ENCODE measurements at regions not wholly inside any gene's neighbourhood (a gene's known extent, or its start where the extent isn't known, plus 50 kb on each side); places are given as distances from the start of the nearest gene placed in this dataset.

DNA sequence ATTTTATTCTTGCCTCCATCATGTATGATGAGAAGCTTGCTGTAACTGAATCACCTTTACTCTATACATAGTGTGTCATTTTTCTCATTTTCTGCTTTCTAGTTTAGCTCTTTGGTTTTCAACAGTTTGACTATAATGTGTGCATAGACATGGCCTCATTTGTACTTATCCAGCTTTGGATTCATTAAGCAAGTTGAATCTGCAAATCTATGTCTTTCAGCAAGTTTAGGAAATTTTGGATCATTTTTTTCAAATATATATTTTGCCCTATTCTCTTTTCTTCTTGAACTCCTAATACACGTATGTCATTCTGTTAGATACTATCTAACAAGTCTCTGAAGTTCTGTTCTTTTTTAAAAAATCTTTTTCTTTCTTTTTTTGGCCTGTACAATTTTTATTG is 57.8 kb downstream of the PRLHR start:
- peaks cover 51% of the 10 kb centered on the region for H3K27me3 Mint-ChIP-seq
- no peaks in the 10 kb centered on the region for H3K9me3 Mint-ChIP-seq

DNA sequence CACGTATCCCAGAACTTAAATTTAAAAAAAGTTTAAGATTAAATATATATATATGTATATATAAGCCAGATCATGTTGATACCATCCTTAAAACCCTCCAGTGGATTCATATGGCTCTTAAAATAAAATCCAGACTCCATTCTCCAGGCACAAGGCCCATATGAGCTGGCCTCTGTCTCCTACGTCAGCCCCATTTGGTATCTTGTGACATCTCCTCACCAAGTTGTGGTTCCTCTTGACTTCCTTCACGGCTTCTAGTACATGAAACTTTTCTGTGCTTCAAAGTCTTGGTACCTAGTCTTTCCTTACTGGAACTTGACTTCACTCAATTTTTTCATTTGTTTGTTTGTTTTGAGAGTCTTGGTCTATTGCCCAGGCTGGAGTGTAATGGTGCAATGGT is 61.3 kb downstream of the PRLHR start:
- Mint-ChIP-seq H3K4me3 (no peak overlapping the region), H3K27ac (no peak overlapping the region)
- intact Hi-C loops (cut with micrococcal nuclease): no loop called here

More for the DNA sequence above, 57.8 kb downstream of the PRLHR start:
- Mint-ChIP-seq H3K27ac (no peak overlapping the region), H3K36me3 (ENCODE audit: low read depth) (no peaks in the 10 kb centered on the region), H3K4me1 (ENCODE audit: low read depth) (peaks cover 6% of the 10 kb centered on the region), H3K4me3 (no peak overlapping the region)
- intact Hi-C loops (cut with micrococcal nuclease): no loop called here

DNA sequence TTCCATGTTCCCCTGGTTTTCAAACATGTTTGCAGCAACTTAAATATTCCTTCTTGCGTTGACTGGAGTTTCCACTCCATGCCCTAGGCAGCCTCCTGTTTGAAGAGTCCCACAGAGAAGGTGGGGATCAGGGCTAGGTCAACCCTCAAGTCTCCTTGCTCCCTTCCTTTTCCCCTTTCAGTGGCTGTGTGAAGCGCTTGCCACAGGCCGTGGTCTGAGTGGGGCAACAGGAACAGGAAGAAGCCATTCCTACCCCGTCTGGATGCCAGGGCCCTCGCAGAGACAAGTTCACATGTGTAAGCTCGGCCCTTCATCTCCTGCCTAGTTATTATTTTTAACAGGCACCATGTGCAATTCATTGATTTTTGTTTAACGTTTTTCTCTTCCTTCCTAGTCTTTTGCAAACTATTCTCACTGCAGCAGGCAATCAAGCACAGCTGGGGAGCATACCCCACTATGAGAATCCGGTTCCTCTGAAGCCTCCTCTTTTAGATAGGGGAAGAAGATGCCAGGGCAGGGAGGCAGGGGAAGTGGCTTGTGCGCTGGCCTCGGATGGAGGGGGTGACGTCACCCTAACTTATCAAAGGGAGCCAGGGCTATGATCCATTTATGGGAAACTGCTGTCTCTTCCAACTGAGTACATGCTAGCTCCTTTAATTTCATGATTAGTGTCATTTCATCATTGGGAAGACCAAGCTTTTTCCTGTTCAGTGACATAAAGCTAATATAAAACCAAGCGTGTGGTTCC is 64.2 kb downstream of the PRLHR start:
- Mint-ChIP-seq H3K27me3 (peaks cover 29% of the 10 kb centered on the region), H3K9me3 (no peaks in the 10 kb centered on the region), H3K4me3 (no peak overlapping the region), H3K27ac (no peak overlapping the region), H3K36me3 (ENCODE audit: low read depth) (no peaks in the 10 kb centered on the region), H3K4me1 (ENCODE audit: low read depth) (peaks cover 9% of the 10 kb centered on the region)
- intact Hi-C loops (cut with micrococcal nuclease): no loop called here

More for the DNA sequence above, 61.3 kb downstream of the PRLHR start:
- H3K4me1 Mint-ChIP-seq (ENCODE audit: low read depth): peaks cover 9% of the 10 kb centered on the region
- no peaks in the 10 kb centered on the region for H3K36me3 Mint-ChIP-seq (ENCODE audit: low read depth)
- H3K9me3 Mint-ChIP-seq: no peaks in the 10 kb centered on the region
- peaks cover 30% of the 10 kb centered on the region for H3K27me3 Mint-ChIP-seq

GRCh38 chr10:118528426-118528825 is 67.0 kb downstream of the PRLHR start:
- H3K27me3 Mint-ChIP-seq: peaks cover 40% of the 10 kb centered on the region
- intact Hi-C loops (cut with micrococcal nuclease): no loop called here
- H3K4me3 Mint-ChIP-seq: no peak overlapping the region

GRCh38 chr10:118523775-118524174 is 71.7 kb downstream of the PRLHR start:
- Mint-ChIP-seq H3K36me3 (ENCODE audit: low read depth) (no peaks in the 10 kb centered on the region), H3K27me3 (peaks cover 60% of the 10 kb centered on the region)
- intact Hi-C loops (cut with micrococcal nuclease): no loop called here

More at GRCh38 chr10:118528426-118528825, 67.0 kb downstream of the PRLHR start:
- Mint-ChIP-seq H3K36me3 (ENCODE audit: low read depth) (no peaks in the 10 kb centered on the region), H3K27ac (no peak overlapping the region), H3K9me3 (no peaks in the 10 kb centered on the region), H3K4me1 (ENCODE audit: low read depth) (peaks cover 9% of the 10 kb centered on the region)

GRCh38 chr10:118522791-118523498 is 72.5 kb downstream of the PRLHR start:
- intact Hi-C loops (cut with micrococcal nuclease): no loop called here
- Mint-ChIP-seq H3K9me3 (peaks cover 14% of the 10 kb centered on the region), H3K27me3 (peaks cover 56% of the 10 kb centered on the region), H3K27ac (no peak overlapping the region), H3K4me3 (no peak overlapping the region), H3K36me3 (ENCODE audit: low read depth) (no peaks in the 10 kb centered on the region), H3K4me1 (ENCODE audit: low read depth) (no peaks in the 10 kb centered on the region)

More at GRCh38 chr10:118523775-118524174, 71.7 kb downstream of the PRLHR start:
- Mint-ChIP-seq H3K9me3 (peaks cover 6% of the 10 kb centered on the region), H3K4me3 (no peak overlapping the region), H3K27ac (no peak overlapping the region), H3K4me1 (ENCODE audit: low read depth) (no peaks in the 10 kb centered on the region)

- Mint-ChIP-seq H3K4me3 (no peak overlapping the region), H3K27me3 (peaks cover 45% of the 10 kb centered on the region), H3K27ac (no peak overlapping the region), H3K36me3 (ENCODE audit: low read depth) (no peaks in the 10 kb centered on the region), H3K9me3 (peaks cover 17% of the 10 kb centered on the region), H3K4me1 (ENCODE audit: low read depth) (peaks cover 8% of the 10 kb centered on the region)
- intact Hi-C loops (cut with micrococcal nuclease): no loop called here
Measured at GRCh38 chr10:118521415-118522117, 73.9 kb downstream of the PRLHR start.

- Mint-ChIP-seq H3K4me3 (no peak overlapping the region), H3K9me3 (peaks cover 17% of the 10 kb centered on the region), H3K27ac (no peak overlapping the region), H3K4me1 (ENCODE audit: low read depth) (peaks cover 20% of the 10 kb centered on the region), H3K27me3 (peaks cover 36% of the 10 kb centered on the region), H3K36me3 (ENCODE audit: low read depth) (no peaks in the 10 kb centered on the region)
- intact Hi-C loops (cut with micrococcal nuclease): no loop called here
Measured at GRCh38 chr10:118520116-118520742, 75.2 kb downstream of the PRLHR start.

DNA sequence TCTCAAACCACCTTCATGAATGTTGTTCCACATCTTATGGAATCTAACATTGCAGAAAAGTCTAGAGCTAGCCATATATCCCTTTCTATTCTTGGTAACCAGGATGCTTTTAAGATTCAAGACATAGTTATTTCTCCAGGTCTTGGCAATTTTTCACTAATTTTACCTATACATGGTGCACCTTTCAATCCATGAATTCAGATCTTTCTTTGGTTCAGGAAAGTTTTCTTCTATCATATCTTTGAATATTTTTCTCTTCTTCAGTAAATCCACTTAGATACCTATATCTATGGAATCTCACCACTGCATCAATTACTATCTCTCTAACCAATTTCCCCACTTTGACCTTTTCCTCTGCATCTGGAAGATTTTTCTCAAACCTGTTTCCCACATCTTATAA is 77.4 kb downstream of the PRLHR start:
- Mint-ChIP-seq H3K4me1 (ENCODE audit: low read depth) (peaks cover 20% of the 10 kb centered on the region), H3K9me3 (peaks cover 17% of the 10 kb centered on the region), H3K4me3 (no peak overlapping the region), H3K27me3 (peaks cover 29% of the 10 kb centered on the region), H3K36me3 (ENCODE audit: low read depth) (no peaks in the 10 kb centered on the region), H3K27ac (no peak overlapping the region)
- intact Hi-C loops (cut with micrococcal nuclease): no loop called here

DNA sequence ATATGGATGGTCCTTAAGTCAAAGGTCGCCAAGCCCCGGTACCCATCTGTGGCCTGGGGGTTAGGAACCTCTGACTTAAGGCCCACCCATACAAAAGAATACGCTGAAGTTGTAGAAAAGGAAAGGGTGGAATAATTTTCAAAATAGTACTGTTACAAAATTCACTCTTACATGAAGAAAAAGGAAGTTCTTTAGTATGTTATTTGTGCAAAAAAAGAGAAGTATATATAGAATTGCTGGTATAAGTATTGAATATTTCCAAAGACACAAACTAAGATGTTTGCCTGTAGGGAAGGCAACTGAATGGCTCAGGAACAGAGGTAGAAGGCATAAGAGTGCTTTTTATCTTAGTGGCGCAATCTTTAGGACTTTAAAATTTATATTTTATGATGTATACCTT is 78.7 kb downstream of the PRLHR start:
- H3K27me3 Mint-ChIP-seq: peaks cover 25% of the 10 kb centered on the region
- peaks cover 25% of the 10 kb centered on the region for H3K4me1 Mint-ChIP-seq (ENCODE audit: low read depth)
- H3K36me3 Mint-ChIP-seq (ENCODE audit: low read depth): no peaks in the 10 kb centered on the region
- intact Hi-C loops (cut with micrococcal nuclease): no loop called here
- peak overlapping the region; percentile 67 for H3K27ac Mint-ChIP-seq
- no peak overlapping the region for H3K4me3 Mint-ChIP-seq
- peaks cover 17% of the 10 kb centered on the region for H3K9me3 Mint-ChIP-seq

GRCh38 chr10:118513174-118513573 is 82.3 kb downstream of the PRLHR start:
- Mint-ChIP-seq H3K27ac (no peak overlapping the region), H3K27me3 (peaks cover 12% of the 10 kb centered on the region), H3K36me3 (ENCODE audit: low read depth) (no peaks in the 10 kb centered on the region), H3K4me3 (no peak overlapping the region), H3K9me3 (peaks cover 5% of the 10 kb centered on the region), H3K4me1 (ENCODE audit: low read depth) (peaks cover 36% of the 10 kb centered on the region)
- intact Hi-C loops (cut with micrococcal nuclease): no loop called here

DNA sequence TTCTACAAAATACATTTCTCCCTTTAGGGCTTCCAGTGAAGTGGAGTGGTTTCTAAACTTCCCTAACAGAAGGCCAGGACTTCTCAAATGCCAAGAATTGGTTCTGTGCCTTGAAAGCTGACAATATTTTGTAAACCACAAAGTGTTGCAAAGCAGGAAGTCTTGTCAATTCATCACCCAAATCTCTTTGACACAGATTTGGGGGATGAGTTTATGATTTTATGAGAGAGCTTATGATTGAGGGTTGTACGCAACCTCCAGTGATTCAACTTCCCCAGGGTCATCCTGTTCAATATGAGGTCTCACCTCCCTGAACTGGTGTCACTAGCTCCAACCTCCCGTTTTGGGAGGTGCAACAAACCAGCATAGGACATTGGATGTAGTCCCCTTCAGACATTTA is 83.7 kb downstream of the PRLHR start:
- intact Hi-C loops (cut with micrococcal nuclease): no loop called here
- Mint-ChIP-seq H3K36me3 (ENCODE audit: low read depth) (no peaks in the 10 kb centered on the region), H3K4me3 (no peak overlapping the region), H3K27ac (no peak overlapping the region), H3K27me3 (peaks cover 11% of the 10 kb centered on the region), H3K9me3 (no peaks in the 10 kb centered on the region), H3K4me1 (ENCODE audit: low read depth) (peaks cover 35% of the 10 kb centered on the region)

- intact Hi-C loops (cut with micrococcal nuclease): no loop called here
- Mint-ChIP-seq H3K9me3 (peaks cover 4% of the 10 kb centered on the region), H3K27ac (no peak overlapping the region), H3K27me3 (peaks cover 7% of the 10 kb centered on the region), H3K36me3 (ENCODE audit: low read depth) (no peaks in the 10 kb centered on the region), H3K4me3 (no peak overlapping the region), H3K4me1 (ENCODE audit: low read depth) (peaks cover 35% of the 10 kb centered on the region)
Measured at GRCh38 chr10:118508863-118509262, 86.6 kb downstream of the PRLHR start.

DNA sequence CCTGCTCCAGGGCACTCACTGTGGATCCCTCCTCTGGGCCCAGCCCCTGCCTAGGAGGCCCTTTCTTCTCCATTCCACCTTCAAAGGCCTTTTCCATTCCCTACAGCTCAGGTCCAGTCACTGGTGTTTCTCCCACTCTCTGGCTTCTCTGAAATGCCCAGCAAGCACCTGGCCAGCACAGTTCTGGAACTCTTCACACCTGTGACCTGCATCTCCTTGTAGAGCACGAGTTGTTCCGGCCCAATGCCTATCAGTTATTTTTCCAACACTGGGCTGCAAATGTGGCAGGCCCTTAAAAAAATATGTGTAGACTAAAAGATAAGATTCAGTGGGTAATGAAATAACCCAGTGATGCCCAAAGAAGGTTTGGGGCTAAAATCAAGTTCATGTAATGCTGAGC is 87.1 kb downstream of the PRLHR start:
- peaks cover 7% of the 10 kb centered on the region for H3K27me3 Mint-ChIP-seq
- H3K36me3 Mint-ChIP-seq (ENCODE audit: low read depth): no peaks in the 10 kb centered on the region
- intact Hi-C loops (cut with micrococcal nuclease): no loop called here
- H3K9me3 Mint-ChIP-seq: peaks cover 9% of the 10 kb centered on the region
- no peak overlapping the region for H3K27ac Mint-ChIP-seq
- H3K4me3 Mint-ChIP-seq: no peak overlapping the region
- H3K4me1 Mint-ChIP-seq (ENCODE audit: low read depth): peaks cover 40% of the 10 kb centered on the region

All from dendritic cell treated with granulocyte-macrophage colony-stimulating factor and Interleukin-4, amounts not matched to agents 40 ng/mL and 50 ng/mL, for 4 days (primary cell).